GM19455 (cell line): ENCODE measurements at regions not wholly inside any gene's neighbourhood (a gene's known extent, or its start where the extent isn't known, plus 50 kb on each side); places are given as distances from the start of the nearest gene placed in this dataset.
"Not testable (repeated sequence)": the region's sequence is repeated elsewhere in the genome, so short reads cannot be mapped to it uniquely, and the experiment has no call there.

Experiments
- ATAC-seq: cut with Tn5 transposase; IDR thresholded peaks from one replicate; pipeline ENCODE4 v1.9.1; 2021; ENCODE audit not compliant: unreplicated experiment

DNA sequence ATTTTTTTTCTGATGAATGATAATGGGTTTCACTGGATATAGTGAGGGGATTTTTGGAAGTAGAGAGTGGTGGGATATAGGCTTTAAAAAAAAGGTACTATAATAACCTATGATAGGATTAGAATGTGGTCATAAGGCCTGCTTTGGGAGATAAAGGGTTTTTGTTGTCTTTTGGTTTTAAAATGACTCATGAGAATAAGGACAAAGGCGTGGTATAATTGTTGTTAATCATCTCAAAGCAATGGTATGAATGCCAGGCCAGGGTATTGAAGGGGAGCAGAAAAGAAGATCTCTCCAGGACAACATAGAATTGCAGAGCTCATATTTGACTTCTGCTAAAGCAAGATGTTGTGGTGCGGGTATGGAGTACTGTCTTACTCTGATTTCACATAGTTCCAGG is 579.4 kb downstream of the JRKL start:
- no peak for ATAC-seq

DNA sequence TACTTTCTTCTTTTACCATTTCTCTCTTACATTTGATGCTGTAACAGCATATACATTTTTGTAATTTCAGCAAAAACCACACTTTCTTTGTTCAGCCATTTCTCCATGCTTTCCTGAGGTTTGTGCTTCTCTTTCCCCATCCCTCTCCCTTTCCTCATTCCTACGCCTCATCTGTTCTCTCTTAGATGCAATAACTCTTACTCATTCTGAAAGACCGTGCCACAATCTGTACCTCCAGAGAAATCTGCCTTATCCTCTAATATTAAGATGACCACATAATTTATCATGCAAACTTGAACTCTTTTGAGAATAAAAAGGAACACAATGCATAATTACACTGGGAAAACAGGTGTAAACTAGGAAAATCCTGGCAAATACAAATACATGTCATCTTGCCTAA is 588.9 kb downstream of the JRKL start:
- ATAC-seq, result no peak

DNA sequence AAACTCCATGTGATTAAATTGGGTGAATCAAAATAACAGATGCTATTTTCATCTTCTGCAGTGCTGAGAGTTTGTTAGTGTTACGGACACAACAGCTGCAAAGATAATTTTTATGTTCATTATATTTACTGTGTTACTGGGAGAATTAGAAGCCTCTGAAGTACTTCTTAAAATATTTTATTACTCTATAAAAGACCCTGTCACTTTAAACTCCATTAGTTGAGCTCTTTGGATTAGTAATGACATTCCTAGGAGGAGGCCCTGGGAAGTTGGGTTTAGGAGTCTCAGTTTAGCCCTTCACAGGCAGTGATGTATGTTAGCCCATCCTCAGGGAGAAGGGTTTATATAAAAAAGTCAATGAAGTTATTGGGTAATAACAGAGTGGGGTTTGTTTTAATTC is 596.7 kb downstream of the JRKL start:
- no peak for ATAC-seq

DNA sequence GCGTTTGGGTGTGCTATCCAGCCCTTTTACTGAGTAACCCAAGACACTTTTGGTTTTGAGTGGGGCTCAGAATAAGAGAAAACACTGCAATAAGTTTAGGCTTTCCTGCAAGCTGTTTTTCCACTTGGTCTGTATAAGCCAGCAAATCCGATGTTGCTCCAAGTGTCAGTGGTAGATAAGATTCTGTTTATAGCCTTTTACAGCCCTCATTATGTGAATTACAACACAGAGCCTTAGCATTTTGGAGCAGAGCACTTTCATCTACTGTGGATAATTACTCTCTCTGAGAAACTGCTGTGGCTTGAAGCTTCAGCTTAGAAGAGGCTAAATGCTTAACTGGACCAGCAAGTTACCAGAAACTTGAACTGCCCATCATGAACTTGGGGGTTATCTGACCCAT is 601.1 kb downstream of the JRKL start:
- ATAC-seq, result no peak

DNA sequence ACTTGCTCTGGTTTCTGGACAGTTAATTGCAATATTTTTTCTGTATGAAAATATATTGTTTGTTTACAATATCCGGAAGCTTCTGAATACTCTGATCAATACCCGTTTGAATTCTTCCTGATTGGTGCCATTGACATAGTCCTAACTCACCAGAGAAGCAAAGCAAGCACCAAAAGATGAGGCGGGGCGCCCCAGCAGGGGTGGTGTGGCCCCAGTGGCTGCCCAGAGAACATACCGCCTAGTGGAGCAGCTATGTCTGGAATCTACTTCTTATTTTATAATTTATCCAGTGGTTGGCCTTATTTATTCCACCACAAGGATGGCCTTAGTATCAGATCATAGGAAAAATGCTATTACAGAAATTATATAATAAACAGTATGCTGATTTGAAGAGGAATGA is 610.7 kb downstream of the JRKL start:
- ATAC-seq, result no peak

DNA sequence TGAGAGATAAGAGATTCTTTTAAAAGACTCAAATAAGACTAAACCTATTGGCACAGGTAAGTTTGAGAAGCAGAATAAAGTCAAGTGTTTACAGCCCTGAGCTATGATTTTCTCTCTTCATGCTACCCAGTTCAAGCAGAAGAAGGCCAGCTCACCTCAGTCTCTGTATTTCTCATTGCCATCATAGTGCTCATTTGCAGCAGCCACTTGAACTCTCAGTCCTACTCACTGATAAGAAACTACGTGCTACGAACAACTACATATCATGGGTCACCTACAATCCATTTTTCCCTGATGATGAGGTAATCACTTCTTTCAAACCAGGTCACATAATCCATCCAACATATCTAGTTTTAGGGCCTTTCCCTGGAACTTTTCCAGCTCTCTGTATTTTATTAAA is 617.5 kb downstream of the JRKL start:
- ATAC-seq, result no peak

DNA sequence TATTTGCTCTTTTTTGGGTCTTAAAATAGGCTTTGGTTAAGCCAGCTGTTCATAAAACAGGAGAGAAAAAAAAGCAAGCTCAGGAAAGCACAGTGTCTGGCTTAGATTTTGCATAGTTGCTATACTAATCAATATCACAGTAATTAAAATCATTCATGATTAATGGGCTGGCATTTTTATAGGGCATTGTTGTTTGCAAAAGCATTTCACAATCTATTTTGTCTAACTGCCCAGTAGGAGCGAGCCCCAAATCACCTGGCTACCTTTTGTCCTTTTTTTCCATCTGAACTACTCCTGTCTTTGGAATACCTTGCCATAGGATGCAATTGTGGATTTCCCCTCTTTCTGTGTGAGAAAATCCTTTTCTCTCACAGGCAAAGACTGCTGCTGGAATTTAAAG is 619.8 kb downstream of the JRKL start:
- ATAC-seq, result no peak

DNA sequence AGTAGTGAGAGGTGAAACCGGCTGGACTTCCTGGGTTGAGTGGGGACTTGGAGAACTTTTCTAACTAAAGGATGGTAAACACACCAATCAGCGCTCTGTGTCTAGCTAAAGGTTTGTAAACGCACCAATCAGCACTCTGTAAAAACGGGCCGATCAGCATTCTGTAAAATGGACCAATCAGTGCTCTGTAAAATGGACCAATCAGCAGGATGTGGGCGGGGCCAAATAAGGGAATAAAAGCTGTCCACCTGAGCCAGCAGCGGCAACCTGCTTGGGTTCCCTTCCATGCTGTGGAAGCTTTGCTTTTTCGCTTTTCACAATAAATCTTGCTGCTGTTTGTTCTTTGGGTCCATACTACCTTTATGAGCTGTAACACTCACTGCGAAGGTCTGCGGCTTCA is 621.2 kb downstream of the JRKL start:
- not testable (repeated sequence) for ATAC-seq

DNA sequence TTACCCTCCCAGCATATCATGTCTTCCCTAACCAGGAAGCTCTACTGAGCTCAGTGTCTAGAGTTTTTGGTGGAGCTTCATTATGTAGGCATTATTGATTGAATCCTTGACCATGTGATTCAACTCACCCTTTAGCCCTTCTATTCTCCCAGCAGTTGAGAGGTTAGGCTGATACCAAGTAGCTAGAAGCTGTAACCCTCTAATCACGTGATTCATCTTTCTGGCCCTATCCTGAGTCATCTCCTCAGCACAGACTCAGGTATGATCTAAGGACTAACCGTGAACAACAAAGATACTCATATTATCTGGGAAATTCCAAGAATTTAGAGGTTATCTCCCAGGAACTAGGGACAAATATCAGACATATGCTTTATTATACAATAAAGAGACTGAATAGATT is 625.5 kb downstream of the JRKL start:
- no peak for ATAC-seq

DNA sequence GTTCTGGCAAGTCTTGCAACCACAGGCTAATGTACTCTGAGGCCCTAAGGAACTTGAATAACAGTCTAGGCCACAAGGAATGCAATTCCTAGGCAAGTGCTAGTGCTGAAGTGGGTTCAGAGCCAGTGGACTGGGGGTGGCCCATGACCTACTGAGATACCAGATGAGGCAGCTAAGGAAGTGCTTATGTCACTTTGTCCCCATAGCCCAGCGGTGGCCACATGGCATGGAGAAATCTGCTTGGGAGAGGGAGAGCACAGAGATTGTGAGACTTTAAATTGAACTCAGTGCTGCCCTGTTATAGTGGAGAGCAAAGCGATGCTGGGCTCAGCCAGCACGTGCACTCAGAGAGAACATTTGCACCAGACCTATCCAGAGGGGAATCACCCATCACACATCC is 629.5 kb downstream of the JRKL start:
- ATAC-seq, result no peak

DNA sequence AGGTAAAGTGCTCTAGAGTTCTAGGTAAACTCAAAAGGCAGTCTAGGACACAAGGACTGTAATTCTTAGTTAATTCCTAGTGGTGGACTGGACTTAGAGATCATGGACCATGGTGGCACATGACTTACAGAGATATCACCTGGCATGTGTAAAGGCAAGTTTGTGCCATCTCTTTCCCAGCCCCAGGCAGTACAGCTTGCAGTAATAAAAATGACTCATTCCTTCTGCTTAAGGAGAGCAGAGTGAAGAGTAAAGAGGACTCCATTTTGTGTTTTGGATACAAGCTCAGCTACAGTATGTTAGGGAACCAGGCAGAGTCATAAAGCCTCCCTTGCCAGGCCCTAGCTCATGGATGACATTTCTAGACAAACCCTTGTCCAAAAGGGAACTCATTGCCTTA is 629.9 kb downstream of the JRKL start:
- no peak for ATAC-seq

DNA sequence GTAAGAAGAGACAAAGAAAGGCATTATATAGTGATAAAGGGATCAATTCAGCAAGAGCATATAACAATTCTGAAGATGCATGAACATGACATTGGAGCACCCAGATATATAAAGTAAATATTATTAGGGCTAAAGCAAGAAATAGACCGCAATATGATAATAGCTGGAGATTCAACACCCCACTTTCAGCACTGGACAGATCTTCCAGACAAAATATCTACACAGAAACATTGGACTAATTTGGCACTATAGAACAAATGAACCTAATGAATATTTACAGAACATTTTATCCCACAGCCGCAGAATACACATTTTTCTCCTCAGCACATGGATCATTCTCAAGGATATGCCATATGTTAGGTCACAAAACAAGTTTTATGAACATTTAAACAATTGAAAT is 633.1 kb downstream of the JRKL start:
- no peak for ATAC-seq

DNA sequence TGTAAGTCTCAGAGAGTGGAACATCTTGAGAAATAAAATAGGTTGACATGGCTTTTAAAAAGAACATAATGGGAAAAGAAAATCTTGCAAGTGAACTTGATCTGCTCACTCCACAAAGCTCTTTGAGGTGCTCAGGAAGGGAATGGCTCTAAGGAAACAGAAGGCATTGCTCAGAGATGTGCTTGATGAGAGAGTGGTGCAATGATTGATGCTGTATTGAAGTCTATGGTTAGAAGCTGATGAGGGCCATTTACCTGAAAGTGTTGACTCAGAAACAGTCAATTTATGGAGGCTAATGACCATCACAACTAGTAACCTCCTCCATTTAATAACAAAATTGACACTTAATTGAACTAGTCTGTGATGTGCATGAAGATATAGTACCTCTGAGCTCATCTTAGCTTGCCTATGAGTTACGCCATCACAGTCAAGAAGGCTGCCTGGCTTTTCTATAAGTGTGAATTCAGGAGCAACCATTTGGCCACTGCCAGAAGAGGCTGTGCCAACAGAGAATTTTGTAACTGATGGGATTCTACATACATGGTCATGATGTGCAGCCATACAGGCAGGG is 639.1 kb downstream of the JRKL start:
- no peak for ATAC-seq

DNA sequence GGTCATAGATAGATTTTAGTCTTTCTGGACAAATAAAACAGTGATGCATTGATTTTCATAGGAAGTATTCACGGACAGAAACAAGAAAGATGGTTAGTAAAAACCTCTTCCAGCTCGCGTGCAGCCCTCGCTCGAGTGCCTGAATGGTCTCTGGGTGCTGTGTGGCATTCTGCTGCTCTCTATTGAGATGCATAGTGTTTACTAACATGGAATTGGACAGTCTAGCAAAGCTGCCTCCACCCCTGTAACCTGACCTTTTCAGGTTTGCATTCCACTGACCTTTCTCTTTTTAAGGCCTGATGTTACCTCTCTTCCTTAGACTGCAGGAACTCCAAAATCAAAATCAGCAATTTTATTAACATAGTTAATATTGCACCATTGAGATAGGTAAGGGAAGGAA is 643.4 kb downstream of the JRKL start:
- no peak for ATAC-seq

DNA sequence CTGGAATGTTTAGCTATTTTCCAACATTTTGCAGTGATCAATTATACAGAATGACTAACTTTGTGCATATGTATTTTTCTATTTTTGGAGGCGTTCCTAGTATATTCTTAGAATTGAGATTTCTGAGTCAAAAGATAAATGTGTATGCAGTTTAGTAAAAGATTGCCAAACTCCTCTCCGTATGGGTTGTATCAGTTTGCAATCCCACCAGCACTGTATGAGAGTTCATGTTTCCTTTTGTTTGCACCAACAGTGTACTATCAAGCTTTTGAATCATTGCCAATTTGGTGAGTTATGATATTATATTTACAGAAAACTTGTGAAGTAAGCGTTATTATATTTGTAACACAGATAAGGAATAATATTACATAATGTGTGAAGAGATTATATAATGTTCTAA is 658.7 kb downstream of the JRKL start:
- no peak for ATAC-seq

DNA sequence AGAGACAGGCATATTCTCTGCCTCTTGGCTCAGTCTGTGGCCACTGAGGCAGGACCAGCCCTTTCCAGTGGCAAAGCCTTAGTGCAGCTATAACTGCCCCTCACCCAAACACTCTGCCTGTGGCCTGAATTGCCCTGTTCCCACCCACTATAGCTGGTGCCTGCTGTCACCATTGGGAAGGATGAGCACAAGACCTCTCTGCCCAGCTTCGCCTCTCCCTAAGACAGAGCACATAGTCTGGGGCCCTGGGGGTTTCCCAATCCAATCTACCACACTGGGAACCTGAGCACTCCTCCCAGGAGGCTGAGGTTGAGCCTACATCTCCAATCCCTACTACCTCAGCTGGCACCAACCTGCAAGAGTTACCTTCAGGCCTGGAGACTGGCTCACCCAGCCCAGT is 670.4 kb downstream of the JRKL start:
- ATAC-seq, result no peak

DNA sequence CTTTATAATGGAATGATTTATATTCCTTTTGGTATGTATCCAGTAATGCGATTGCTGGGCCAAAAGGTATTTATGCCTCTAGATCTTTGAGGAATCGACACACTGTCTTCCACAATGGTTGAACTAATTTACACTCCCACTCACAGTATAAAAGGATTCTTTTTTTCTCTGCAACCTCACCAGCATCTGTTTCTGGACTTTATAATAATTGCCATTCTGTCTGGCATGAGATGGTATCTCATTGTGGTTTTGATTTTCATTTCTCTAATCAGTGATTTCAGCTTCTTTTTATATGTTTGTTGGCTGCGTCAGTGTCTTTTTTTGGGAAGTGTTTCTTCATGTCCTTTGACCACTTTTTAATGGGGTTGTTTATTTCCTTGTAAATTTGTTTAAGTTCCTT is 679.3 kb downstream of the JRKL start:
- no peak for ATAC-seq

DNA sequence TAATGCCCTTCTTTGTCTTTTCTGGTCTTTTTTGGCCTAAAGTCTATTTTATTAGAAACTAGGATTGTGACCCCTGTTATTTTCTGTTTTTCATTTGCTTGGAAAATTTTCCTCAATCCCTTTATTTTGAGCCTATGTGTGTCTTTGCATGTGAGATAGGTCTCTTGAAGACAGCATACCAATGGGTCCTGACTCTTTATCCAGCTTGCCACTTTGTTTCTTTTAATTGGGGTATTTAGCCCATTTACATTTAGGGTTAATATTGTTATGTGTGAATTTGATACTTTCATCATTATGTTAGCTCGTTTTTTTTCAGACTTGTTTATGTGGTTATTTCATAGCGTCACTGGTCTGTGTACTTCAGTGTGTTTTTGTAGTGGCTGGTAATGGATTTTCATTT is 682.6 kb downstream of the JRKL start:
- ATAC-seq, result no peak

DNA sequence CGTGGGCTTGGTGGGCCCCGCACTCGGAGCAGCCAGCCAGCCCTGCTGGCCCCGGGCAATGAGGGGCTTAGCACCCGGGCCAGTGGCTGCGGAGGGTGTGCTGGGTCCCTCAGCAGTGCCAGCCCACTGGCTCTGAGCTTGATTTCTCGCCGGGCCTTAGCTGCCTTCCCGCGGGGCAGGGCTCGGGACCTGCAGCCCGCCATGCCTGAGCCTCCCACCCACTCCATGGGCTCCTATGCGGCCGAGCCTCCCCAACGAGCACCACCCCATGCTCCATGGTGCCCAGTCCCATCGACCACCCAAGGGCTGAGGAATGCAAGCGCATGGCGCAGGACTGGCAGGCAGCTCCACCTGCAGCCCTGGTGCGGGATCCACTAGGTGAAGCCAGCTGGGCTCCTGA is 686.9 kb downstream of the JRKL start:
- not testable (repeated sequence) for ATAC-seq

DNA sequence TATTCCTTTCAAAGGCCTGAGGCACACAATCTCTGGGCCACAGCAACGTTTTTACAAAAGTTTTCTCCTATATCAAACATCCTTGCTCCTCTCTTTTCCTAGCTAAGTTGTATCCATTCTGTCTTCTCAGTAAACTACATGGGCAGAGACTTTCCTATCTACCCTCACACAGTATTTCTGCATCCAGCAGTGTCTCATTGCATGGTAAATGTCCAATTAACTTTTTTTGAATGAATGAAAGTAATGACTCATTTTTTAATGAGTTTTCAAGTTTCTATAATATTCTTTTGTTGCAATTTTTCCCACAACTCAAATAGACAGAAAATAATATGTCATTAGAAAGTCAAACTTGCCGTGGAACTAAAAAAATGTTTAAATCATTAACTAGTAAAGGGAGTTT is 688.6 kb downstream of the JRKL start:
- ATAC-seq, result no peak

DNA sequence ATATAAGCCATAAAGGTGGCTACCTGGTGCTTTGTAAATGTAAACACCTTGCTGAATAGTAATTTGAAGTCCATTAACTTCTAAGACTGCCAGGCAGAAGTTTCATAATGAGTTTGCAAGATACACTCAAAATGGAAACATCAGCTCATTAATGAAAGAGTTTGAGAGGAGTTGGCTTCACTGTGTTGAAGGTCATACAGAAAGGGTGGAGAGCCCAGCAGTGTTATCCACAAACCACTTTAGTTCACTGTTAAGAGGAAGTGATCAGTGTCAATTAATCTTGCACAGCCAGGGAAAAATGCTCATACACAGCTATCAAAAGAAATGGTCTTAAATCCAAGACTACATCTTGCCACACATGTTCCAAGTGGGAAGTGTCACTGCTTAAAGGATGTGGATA is 689.4 kb downstream of the JRKL start:
- ATAC-seq, result no peak

DNA sequence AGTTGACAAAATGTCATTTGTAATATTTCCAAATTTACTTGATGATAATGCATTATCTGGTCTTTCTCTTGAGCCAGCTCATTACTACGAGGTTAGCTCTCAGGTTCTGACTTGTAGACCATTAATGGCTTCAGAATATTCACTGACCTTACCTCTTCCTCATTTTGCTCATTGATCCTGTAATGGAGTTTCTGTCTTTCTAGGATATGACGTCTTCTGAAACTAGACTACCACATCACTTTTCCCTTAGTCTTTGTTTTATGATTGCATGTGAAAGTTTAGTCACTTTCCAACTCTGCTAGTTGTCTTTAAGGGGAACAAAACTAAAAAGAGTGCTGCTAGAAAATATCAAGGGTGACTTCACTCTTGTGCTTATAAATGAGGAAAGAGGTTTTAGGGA is 697.6 kb downstream of the JRKL start:
- no peak for ATAC-seq

DNA sequence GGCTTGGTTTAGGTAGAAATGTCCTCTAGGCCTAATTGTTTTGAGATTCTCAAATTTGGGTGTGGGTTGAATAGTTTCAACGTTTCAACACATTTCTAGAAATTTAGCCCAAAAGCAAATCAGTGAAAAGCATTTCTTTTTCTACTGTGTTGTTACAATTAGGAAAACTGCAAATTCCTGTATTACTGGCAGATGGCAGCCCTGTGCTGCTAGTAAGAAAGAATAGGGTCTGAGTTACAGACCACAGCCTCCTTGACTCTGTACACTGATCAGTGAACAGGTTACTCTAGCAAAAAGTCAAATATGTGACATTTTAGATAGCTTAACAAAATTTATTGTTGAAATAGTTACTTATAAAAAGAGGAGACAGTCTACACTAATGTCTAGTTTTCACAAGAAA is 703.0 kb downstream of the JRKL start:
- no peak for ATAC-seq

DNA sequence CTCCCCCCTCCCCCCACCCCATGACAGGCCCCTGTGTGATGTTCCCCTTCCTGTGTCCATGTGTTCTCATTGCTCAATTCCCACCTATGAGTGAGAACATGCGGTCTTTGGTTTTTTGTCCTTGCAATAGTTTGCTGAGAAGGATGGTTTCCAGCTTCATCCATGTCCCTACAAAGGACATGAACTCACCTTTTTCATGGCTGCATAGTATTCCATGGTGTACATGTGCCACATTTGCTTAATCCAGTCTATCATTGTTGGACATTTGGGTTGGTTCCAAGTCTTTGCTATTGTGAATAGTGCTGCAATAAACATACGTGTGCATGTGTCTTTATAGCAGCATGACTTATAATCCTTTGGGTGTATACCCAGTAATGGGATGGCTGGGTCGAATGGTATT is 712.4 kb downstream of the JRKL start:
- not testable (repeated sequence) for ATAC-seq
